CD4-positive, alpha-beta T cell (primary cell): ENCODE measurements at regions not wholly inside any gene's neighbourhood (a gene's known extent, or its start where the extent isn't known, plus 50 kb on each side); places are given as distances from the start of the nearest gene placed in this dataset.

Experiments used
- ATAC-seq: fragments of 200-7000 bp; cut with Tn5 transposase; one replicate; pipeline ENCODE4 v1.10.0; 2022; ENCODE audit warnings: mild to moderate bottlenecking; ENCODE audit not compliant: poor library complexity
- CTCF ChIA-PET: fragments of 350-600 bp; sonication (Branson Sonifier 250); formaldehyde crosslinking; loops from one replicate; lab custom pipeline; 2021; ENCODE audit warnings: antibody characterized with exemption, inconsistent platforms; lab: Charles Lee
- POLR2A ChIA-PET: fragments of 350-600 bp; sonication (Branson Sonifier 250); formaldehyde crosslinking; loops from one replicate; lab custom pipeline; 2021; ENCODE audit warnings: antibody characterized with exemption, inconsistent platforms; lab: Charles Lee
- DNase-seq, 14 experiments: peaks; one replicate each; pipeline ENCODE4 v3.0.0-alpha.2; 2013 to 2020; ENCODE audit warnings: mixed read lengths in 2 of 14
- H3K27ac ChIP-seq, 2 donors: one replicate each; pipeline versions ENCODE4 v1.5.1 to v1.7.0; 2013; ENCODE audit warnings: low read length in 2 of 2, low read depth in 1 of 2, mild to moderate bottlenecking in 1 of 2
- H3K27me3 ChIP-seq, 2 experiments: 1 replicate in 1 of 2; 2 replicates in 1 of 2; pipeline versions ENCODE4 v1.6.1 to v1.7.0; 2013; ENCODE audit warnings: low read length in 2 of 2, control low read depth in 1 of 2, mild to moderate bottlenecking in 1 of 2, moderate library complexity in 1 of 2; ENCODE audit not compliant: insufficient read depth in 2 of 2, control insufficient read depth in 1 of 2
- H3K36me3 ChIP-seq: one replicate; pipeline ENCODE4 v1.6.1; 2013; ENCODE audit warnings: low read length, control low read depth; ENCODE audit not compliant: insufficient read depth
- H3K4me1 ChIP-seq: one replicate; pipeline ENCODE4 v1.6.1; 2013; ENCODE audit warnings: low read length, control low read depth; ENCODE audit not compliant: insufficient read depth
- H3K4me3 ChIP-seq: one replicate; pipeline ENCODE4 v1.5.1; 2013; ENCODE audit warnings: mild to moderate bottlenecking, low read length, moderate library complexity
- H3K9me3 ChIP-seq, 2 experiments: 1 replicate in 1 of 2; 2 replicates in 1 of 2; pipeline versions ENCODE4 v1.6.1 to v1.7.0; 2013; ENCODE audit warnings: low read length in 2 of 2, mild to moderate bottlenecking in 2 of 2, control low read depth in 1 of 2, moderate library complexity in 1 of 2; ENCODE audit not compliant: control insufficient read depth in 1 of 2, insufficient read depth in 1 of 2
- H3K27ac Mint-ChIP-seq: one replicate; pipeline ENCODE4 v1.8.0; 2020; ENCODE audit warnings: mixed read lengths
- H3K27me3 Mint-ChIP-seq: one replicate; pipeline ENCODE4 v1.8.0; 2021; ENCODE audit warnings: mixed read lengths
- H3K36me3 Mint-ChIP-seq: one replicate; pipeline ENCODE4 v1.8.0; 2021; ENCODE audit warnings: low read depth, mixed read lengths
- H3K4me1 Mint-ChIP-seq: one replicate; pipeline ENCODE4 v1.8.0; 2021; ENCODE audit warnings: low read depth, mixed read lengths
- H3K4me3 Mint-ChIP-seq: one replicate; pipeline ENCODE4 v1.8.0; 2020; ENCODE audit warnings: mild to moderate bottlenecking, mixed read lengths
- H3K9me3 Mint-ChIP-seq: one replicate; pipeline ENCODE4 v1.8.0; 2020; ENCODE audit warnings: mixed read lengths
- intact Hi-C, 2 experiments: fragments of 100-400 bp; cut with DNase I in 1 of 2; cut with micrococcal nuclease in 1 of 2; formaldehyde crosslinking; loops; one replicate each; pipeline versions ENCODE4 v1.15.1 to v1.9.0; 2023 to 2025; cut with DNase I, micrococcal nuclease
- TF ChIP-seq, protein P1 (sequence below): fragments of 200-600 bp; IDR thresholded peaks from one replicate; pipeline ENCODE4 v1.8.0; 2022; ENCODE audit warnings: antibody characterized with exemption, mild to moderate bottlenecking

DNA sequence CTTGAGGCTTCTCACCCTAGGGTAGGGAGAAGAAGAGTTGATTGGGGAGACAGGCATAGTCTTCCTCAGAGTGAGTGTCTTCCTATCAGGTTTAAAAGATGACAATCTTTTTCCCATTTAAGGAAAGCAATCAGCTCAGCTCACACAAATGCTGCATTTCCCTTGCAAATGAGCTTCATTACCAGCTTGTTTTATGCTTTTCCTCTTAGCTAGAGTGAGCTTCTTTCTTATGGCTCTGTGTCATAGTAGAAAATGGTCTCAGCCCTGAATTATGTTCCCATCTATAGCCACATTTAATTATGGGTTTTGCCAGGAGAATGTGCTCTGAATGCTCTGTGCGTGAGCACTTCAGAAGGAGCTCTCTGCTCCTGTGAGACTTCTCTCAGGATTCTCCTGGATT, 112.8 kb upstream of the NCK2 start:
- ATAC-seq (no peak), DNase-seq (no peak)
- H3K4me1 ChIP-seq: no peaks in the 10 kb centered on the region
- H3K9me3 Mint-ChIP-seq: no peaks in the 10 kb centered on the region
- no peak overlapping the region for H3K27ac ChIP-seq
- intact Hi-C loops: no loop called here
- TF ChIP-seq, protein P1, sequence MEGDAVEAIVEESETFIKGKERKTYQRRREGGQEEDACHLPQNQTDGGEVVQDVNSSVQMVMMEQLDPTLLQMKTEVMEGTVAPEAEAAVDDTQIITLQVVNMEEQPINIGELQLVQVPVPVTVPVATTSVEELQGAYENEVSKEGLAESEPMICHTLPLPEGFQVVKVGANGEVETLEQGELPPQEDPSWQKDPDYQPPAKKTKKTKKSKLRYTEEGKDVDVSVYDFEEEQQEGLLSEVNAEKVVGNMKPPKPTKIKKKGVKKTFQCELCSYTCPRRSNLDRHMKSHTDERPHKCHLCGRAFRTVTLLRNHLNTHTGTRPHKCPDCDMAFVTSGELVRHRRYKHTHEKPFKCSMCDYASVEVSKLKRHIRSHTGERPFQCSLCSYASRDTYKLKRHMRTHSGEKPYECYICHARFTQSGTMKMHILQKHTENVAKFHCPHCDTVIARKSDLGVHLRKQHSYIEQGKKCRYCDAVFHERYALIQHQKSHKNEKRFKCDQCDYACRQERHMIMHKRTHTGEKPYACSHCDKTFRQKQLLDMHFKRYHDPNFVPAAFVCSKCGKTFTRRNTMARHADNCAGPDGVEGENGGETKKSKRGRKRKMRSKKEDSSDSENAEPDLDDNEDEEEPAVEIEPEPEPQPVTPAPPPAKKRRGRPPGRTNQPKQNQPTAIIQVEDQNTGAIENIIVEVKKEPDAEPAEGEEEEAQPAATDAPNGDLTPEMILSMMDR: no peak
- no peak overlapping the region for H3K4me3 ChIP-seq
- no peaks in the 10 kb centered on the region for H3K9me3 ChIP-seq
- H3K27me3 ChIP-seq: no peaks in the 10 kb centered on the region
- no peaks in the 10 kb centered on the region for H3K36me3 ChIP-seq
- H3K4me1 Mint-ChIP-seq: no peaks in the 10 kb centered on the region
- H3K27me3 Mint-ChIP-seq: no peaks in the 10 kb centered on the region
- ChIA-PET CTCF (interaction anchor here (1.1 kb wide), 1 partner anchor 11 kb away, joined by 3 read pairs; no protein-coding TSS in a partner anchor), POLR2A (interaction anchor here (0.6 kb wide), 1 partner anchor 70 kb away, joined by 3 read pairs; no protein-coding TSS in a partner anchor)
- H3K27ac Mint-ChIP-seq: no peak overlapping the region
- no peaks in the 10 kb centered on the region for H3K36me3 Mint-ChIP-seq
- H3K4me3 Mint-ChIP-seq: no peak overlapping the region

DNA sequence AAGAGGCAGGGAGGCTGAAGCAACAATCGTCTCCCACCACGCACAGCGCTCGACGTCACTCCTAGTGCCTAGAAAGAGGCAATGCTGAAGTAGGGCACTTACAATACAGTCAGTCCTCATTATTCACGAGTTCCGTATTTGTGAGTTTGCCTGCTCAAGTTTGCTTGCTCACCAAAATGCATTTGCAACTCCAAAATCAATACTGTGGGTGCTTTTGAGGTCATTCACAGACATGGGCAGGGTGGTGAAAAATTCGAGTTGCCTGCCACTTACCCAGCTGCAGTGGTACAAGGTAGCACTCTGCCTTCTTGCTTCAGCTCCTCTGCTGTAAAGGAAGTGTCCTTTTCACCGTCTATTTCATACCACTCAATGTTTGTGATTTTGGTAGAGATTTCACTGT, 113.7 kb upstream of the NCK2 start:
- Histone ChIP-seq H3K4me3 (no peak overlapping the region), H3K4me1 (no peaks in the 10 kb centered on the region), H3K27ac (no peak overlapping the region), H3K36me3 (no peaks in the 10 kb centered on the region), H3K27me3 (no peaks in the 10 kb centered on the region), H3K9me3 (no peaks in the 10 kb centered on the region)
- TF ChIP-seq, protein P1: no peak
- no peaks in the 10 kb centered on the region for H3K36me3 Mint-ChIP-seq
- H3K4me1 Mint-ChIP-seq: no peaks in the 10 kb centered on the region
- H3K4me3 Mint-ChIP-seq: no peak overlapping the region
- intact Hi-C loops: no loop called here
- ChIA-PET CTCF (interaction anchor here (1.1 kb wide), 1 partner anchor 10 kb away, joined by 3 read pairs; no protein-coding TSS in a partner anchor), POLR2A (no interaction called here)
- DNase-seq (no peak), ATAC-seq (no peak)
- no peaks in the 10 kb centered on the region for H3K9me3 Mint-ChIP-seq
- H3K27me3 Mint-ChIP-seq: no peaks in the 10 kb centered on the region
- no peak overlapping the region for H3K27ac Mint-ChIP-seq

DNA sequence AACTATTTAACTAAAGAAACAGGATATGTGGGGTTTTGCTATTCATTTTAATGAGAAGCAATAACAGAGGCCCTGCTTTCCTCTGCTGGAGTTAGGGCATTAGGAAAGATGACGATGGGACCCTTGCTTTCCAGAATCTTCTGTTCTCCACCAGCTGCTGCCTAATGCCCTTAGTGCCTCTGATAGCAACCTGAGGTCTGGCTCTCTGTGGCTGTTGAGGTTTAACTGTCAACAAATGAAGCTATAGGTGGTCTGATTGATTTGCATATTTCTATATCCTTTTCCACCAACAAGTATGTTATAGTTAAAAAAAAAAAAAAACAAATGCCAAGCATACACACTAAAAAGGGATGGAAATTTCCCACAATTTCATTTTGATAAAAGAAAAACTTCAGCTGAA, 115.1 kb upstream of the NCK2 start:
- no peak overlapping the region for H3K27ac Mint-ChIP-seq
- POLR2A ChIA-PET: no interaction called here

More for the DNA sequence above, 115.1 kb upstream of the NCK2 start:
- H3K4me1 ChIP-seq: no peaks in the 10 kb centered on the region
- CTCF ChIA-PET: no interaction called here
- H3K27me3 ChIP-seq: no peaks in the 10 kb centered on the region
- H3K36me3 Mint-ChIP-seq: no peaks in the 10 kb centered on the region
- no peaks in the 10 kb centered on the region for H3K9me3 ChIP-seq
- no peaks in the 10 kb centered on the region for H3K4me1 Mint-ChIP-seq
- ATAC-seq: no peak
- TF ChIP-seq, protein P1: no peak
- no peak for DNase-seq
- intact Hi-C loops: no loop called here
- no peak overlapping the region for H3K4me3 Mint-ChIP-seq
- no peaks in the 10 kb centered on the region for H3K9me3 Mint-ChIP-seq
- no peaks in the 10 kb centered on the region for H3K27me3 Mint-ChIP-seq
- H3K4me3 ChIP-seq: no peak overlapping the region
- H3K36me3 ChIP-seq: no peaks in the 10 kb centered on the region
- H3K27ac ChIP-seq: no peak overlapping the region
